8988T (cell line): ENCODE measurements at regions not wholly inside any gene's neighbourhood (a gene's known extent, or its start where the extent isn't known, plus 50 kb on each side); places are given as distances from the start of the nearest gene placed in this dataset.

Experiments
- DNase-seq: peaks from one replicate; pipeline ENCODE4 v3.0.0; 2011

- no peak for DNase-seq
Measured at GRCh38 chr6:145305670-145306069, 429.6 kb downstream of the EPM2A start.

DNA sequence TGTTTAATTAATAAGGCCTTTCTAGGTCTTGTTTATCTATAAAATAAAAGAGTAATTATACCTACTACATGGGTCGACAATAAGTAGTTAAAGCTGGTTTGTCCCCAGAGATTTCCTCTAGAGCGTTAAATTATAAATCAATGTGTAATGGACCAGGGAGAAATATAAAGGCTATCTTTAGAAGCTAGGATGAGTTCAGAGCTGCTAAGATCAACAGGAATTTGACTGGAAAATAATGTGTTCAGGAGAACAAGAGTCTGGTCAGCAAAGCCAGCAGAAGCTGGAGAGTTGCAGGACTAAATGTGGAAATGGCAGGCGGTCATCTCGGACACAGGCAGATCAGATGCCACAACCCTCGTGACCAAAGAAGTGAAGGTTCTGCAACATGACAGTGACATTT is 428.8 kb downstream of the EPM2A start:
- no peak for DNase-seq

GRCh38 chr6:145309842-145310535 is 425.3 kb downstream of the EPM2A start:
- DNase-seq = no peak

GRCh38 chr6:145312481-145312880 is 422.8 kb downstream of the EPM2A start:
- DNase-seq = no peak

DNA sequence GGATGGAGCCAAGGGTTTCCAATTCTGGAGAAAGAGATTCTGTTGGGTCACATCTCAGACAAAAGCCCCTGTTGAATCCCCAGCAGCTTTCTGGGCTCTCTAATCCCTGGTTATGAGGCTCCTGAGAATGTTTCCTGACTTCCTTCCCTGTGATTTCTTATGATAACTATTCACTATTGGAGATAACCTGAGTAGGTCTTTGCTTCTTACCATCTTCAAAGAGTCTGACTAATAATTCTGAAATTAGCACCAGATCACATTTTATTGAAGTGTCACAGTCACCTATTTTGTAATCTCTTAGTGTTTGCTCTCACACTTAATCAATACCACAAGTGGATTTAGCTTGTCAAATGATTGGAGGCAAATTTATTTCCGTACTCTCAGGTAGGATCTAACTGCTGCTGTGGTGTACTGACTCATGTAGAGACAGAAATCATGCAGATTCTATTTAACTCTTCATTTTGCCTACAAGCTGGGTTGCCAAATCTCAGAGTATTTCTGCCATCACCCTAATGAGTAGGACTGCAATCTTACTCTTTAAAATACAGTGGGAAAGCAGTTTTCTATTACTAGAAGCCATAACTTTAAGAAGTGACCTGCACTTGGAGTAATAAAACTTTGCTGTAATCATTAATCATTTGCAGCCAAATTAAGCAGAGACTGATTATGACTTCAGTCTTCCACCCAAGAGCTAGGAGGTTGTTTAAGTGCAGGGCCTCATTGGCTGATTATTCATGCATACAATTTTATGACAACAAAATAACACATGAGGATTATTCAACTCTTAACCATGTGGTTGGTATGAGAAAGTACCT is 422.1 kb downstream of the EPM2A start:
- no peak for DNase-seq

DNA sequence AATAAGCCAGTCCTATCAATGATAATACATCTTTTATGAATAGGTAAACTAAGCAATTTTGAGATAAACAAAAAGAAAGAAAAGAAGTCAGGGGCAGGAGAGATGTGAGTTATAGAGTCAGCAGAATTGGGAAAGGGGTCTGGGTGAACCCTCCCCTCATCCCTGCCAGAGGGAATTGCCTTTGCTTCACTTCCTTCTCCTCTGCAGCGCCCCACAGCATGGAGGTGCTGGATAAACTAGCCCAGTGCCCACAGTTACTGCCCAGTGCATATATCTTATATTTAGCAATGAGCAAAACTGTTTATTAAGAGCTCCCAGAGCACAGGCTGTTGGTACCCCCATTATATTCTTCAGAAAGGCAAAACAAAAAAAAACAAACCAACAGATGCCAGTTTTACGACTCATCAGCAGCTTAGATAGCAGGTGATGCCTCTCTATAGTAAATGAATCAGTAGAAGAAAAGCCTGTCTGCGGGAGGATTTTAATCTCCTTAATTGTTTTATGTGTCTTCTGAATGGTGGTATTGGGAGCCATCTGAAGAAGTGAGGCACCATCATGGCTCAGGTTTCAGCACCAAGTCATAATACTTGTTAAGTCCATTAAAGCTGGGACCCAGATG is 419.2 kb downstream of the EPM2A start:
- no peak for DNase-seq

DNA sequence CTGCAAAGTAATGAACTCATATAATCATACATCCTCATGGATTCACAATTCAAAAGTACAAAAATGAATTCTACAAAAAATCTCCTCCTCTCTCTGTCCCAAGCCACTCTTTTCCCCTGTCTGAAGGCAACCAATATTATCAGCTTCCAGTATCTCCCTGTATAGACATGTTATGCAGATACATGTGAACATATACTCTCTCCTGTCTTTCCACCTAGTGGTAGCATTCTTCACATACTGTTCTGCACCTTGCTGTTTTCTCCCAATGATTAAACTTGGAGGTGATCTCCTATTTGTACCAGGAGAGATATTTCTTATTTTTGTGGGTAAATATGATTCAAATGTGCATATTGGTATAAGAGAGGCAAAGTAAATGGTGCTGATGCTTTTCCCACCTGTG is 416.4 kb downstream of the EPM2A start:
- no peak for DNase-seq

GRCh38 chr6:145319605-145320004 is 415.7 kb downstream of the EPM2A start:
- DNase-seq = no peak

DNA sequence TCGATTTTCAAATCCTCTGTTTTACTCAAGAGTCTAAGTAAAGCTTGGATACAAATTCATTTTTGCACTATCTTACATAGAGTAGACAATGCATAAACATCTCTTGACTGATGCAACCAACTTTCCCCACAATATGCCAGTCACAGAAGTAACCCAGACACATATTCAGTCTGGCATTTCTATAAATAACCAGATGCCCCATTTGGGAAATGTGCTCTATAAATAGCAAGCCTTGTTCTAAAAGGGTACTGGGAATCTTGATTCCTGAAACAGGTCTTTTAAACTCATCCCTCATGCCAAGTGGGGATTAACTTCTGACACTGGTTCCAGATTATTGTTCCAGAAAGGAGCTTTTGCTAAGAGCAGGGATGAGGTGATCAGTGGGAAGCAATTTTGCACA is 411.7 kb downstream of the EPM2A start:
- no peak for DNase-seq

- DNase-seq = no peak
Measured at GRCh38 chr6:145327586-145327985, 407.7 kb downstream of the EPM2A start.

DNA sequence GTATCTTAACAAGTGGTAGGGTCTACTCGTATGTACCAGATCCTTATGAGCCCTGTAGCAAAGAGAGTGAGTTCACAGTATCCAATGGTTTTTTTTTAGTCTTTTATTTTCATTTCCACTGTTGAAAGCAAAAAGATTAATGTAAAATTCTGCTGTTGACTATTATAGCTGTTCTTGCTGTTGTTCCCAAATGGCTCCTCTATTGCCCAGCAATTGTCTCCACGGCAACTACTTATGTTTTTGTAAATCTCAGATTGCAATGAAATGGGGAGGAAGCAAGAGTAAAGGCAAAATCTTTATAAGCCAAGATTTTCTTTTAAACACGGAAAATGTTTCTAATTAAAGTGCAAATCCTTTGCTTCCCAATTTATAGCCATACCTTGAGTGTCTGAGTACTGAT is 406.1 kb downstream of the EPM2A start:
- no peak for DNase-seq

- no peak for DNase-seq
Measured at GRCh38 chr6:145331066-145331465, 404.3 kb downstream of the EPM2A start.

DNA sequence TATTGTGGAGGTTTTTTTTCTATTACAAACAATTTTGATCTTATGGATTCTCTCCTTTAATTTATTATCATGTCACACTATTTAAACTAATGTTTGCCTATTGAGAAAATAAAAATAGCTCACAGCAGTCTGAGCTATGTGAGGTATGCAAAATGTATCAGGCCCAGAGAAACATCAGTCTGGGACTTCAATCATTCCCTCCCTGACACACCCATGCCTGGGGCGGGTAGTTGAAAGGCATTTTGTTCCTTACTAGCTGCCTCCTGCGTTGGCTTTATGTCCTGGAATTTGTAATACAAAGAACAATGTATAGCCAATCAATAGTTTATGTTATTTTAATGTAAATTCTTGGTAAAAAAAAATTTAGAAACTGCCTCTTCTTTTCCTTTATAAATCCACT is 403.3 kb downstream of the EPM2A start:
- no peak for DNase-seq

DNA sequence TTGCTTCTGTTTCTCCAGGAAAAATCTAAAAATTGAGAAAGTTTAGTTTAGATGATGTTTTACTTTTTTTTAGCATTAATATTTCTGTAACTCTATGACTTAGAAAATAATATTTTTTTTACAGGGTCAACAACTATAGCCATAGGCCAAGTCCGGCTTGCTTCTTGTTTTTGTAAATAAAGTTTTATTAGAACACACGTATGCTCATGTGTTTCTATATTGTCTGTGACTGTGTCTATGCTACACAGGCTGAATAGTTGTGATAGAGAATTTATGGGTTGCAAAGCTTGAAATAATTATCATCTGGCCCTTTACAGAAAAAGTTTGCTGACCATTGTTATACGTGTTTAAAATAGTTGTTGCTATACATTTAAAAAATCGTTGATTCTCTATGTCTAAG is 399.2 kb downstream of the EPM2A start:
- no peak for DNase-seq

- no peak for DNase-seq
Measured at GRCh38 chr6:145339089-145339488, 396.2 kb downstream of the EPM2A start.

GRCh38 chr6:145340256-145340655 is 395.1 kb downstream of the EPM2A start:
- no peak for DNase-seq

DNA sequence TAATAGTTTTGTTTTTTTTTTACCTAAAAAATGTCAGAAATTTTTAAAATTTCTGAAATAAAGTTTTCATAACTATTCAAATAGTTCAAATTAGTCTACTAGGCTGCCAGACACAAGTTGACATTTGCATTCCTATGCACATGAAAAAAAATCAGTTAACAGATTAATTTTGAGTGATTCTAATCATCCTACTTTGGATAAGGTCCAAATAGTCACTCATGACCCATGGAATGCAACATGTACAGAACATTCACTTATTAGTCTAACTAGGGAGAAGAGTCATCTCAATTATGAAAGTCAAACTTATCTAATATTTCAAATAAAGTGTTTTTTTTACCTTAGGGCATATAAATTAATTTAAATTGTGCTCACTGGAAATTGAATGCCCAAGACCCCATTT is 390.2 kb downstream of the EPM2A start:
- DNase-seq = no peak

DNA sequence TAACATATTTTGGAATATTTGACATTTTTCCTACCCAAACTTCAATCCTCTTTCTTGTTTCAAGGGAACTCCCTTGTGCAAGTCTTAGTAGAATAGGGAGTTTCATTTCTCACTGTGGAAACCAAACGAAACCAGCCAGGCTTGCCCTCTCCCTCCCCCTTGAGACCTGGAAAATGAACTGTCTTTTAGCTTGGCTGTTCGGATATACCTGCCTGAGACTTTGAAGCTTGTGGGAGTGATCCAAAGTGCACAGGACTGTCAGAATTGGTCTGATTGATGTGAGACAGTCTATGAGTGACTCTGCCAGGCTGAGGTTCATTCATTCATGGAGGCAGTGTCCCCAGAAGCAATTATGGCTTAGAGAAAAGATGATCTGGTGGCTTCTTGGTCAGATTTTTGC is 388.1 kb downstream of the EPM2A start:
- no peak for DNase-seq

DNA sequence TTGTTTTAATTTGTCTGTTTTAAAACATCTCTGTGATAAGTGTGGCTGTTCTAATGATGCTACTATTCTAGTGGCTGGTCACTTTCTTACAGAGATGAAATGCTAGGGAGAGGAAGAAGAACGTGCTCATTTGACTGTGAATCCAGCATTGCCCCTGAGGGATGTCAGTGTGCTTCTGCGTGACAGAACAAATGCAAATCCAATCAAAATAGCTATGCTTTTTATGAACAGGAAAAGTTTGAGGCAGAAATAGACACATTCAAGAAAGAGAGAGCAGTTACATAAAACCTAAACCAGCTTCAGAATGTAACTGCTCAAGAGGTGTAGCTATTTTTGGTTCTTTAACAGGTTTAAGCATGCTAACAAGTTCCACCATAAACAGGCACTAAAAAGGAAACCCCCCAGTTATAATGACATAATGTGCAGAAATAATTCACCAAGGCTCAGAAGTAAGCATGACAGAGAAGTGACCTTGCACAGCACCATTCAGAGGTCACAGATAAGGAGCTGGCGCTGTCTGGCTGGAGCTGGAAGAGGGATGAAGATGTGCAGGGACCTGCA is 385.3 kb downstream of the EPM2A start:
- DNase-seq = no peak

DNA sequence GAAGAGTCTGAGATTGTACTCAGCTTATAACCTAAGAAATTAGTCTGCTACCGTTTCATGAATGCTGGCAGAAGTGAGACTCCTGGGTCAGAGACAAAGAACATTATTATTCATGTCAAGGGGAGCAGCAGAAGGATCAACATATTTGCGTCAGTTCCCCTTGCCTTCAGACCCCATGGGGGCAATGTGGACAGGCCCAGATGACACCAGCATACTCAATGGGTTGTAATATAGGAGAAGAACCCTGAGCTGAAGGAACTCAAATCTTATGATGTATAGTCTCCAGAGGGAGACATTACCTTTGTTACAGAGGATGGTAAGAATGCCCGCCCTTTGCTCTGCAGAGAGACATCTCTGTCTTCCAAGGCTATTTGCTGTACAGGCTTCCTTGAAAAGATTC is 384.4 kb downstream of the EPM2A start:
- DNase-seq = no peak

GRCh38 chr6:145352382-145353080 is 382.8 kb downstream of the EPM2A start:
- DNase-seq = no peak

DNA sequence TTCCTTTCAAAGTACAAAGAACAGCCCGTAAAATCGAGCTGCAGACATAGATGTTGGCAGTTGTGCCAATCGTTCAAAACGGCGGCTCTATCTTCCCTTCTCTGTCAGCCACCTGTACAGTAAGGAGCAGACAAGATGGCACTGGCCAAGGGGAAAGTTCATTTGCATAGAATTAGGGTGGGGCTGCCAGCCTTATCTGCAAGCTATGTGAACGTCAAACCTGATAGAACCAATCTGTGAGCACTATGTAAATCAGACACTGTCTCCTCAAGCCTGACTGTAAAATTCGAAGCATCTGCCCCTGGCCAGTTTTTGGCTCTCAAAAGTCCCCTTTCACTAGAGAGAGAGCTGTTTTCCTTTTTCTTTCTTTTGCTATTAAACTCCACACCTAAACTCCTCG is 374.5 kb downstream of the EPM2A start:
- no peak for DNase-seq

DNA sequence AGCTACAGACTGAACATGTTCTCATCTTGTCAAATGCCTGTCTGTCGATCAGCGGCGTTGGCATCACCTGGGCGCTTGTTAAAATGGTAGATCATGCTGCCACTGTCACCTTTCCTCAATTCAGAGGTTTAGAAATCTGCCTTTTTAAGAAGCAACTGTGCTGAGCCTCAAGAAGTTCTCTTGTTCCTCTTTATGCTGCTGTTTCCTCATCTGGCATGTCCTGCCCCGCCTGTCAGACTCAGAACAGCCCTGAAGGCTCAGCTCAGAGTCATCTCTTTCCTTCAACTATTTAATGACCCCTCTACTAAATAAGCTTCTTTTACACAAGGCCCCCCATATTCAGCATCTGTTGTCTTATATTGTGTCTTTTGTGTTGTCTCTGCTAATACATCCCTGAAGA is 368.2 kb downstream of the EPM2A start:
- no peak for DNase-seq
